H9 (cell line): ENCODE measurements at regions not wholly inside any gene's neighbourhood (a gene's known extent, or its start where the extent isn't known, plus 50 kb on each side); places are given as distances from the start of the nearest gene placed in this dataset.

Experiments used
- DNase-seq: peaks from one replicate; pipeline ENCODE4 v3.0.0-alpha.2; 2017
- H2AFZ ChIP-seq: one replicate; pipeline ENCODE4 v1.6.1; 2013; ENCODE audit warnings: mild to moderate bottlenecking, low read length, control low read depth, moderate library complexity
- H2AK5ac ChIP-seq: 2 replicates; pipeline ENCODE4 v1.6.1; 2013; ENCODE audit warnings: low read length, control low read depth, mixed read lengths; ENCODE audit not compliant: insufficient read length
- H2BK120ac ChIP-seq: one replicate; pipeline ENCODE4 v1.6.1; 2013; ENCODE audit warnings: low read depth, mild to moderate bottlenecking, low read length, control low read depth, inconsistent platforms; ENCODE audit not compliant: poor library complexity, severe bottlenecking
- H2BK12ac ChIP-seq: 2 replicates; pipeline ENCODE4 v1.6.1; 2013; ENCODE audit warnings: low read length, control low read depth, mixed read lengths, low read depth; ENCODE audit not compliant: insufficient read length
- H2BK15ac ChIP-seq: 2 replicates; pipeline ENCODE4 v1.6.1; 2013; ENCODE audit warnings: low read depth, low read length, control low read depth
- H2BK20ac ChIP-seq: one replicate; pipeline ENCODE4 v1.6.1; 2013; ENCODE audit warnings: low read depth, mild to moderate bottlenecking, low read length, control low read depth, inconsistent platforms; ENCODE audit not compliant: poor library complexity, severe bottlenecking
- H2BK5ac ChIP-seq: 2 replicates; pipeline ENCODE4 v1.6.1; 2013; ENCODE audit warnings: low read length, control low read depth, mixed read lengths; ENCODE audit not compliant: insufficient read length
- H3K14ac ChIP-seq: 2 replicates; pipeline ENCODE4 v1.6.1; 2013; ENCODE audit warnings: low read length, control low read depth; ENCODE audit not compliant: insufficient read depth
- H3K18ac ChIP-seq: 2 replicates; pipeline ENCODE4 v1.6.1; 2013; ENCODE audit warnings: low read depth, mild to moderate bottlenecking, mixed read lengths, low read length, control low read depth; ENCODE audit not compliant: insufficient read length
- H3K23ac ChIP-seq: 2 replicates; pipeline ENCODE4 v1.6.1; 2013; ENCODE audit warnings: low read length, control low read depth, mixed read lengths, low read depth; ENCODE audit not compliant: insufficient read length
- H3K23me2 ChIP-seq: 2 replicates; pipeline ENCODE4 v1.6.1; 2013; ENCODE audit warnings: low read depth, mild to moderate bottlenecking, mixed read lengths, low read length, control low read depth; ENCODE audit not compliant: insufficient read length, poor library complexity, severe bottlenecking
- H3K27ac ChIP-seq: 2 replicates; pipeline ENCODE4 v1.5.1; 2013; ENCODE audit warnings: low read length, control low read depth, mixed read lengths, low read depth; ENCODE audit not compliant: insufficient read length
- H3K27me3 ChIP-seq: 2 replicates; pipeline ENCODE4 v1.6.1; 2013; ENCODE audit warnings: low read length, control low read depth, inconsistent platforms; ENCODE audit not compliant: insufficient read depth
- H3K4ac ChIP-seq: 2 replicates; pipeline ENCODE4 v1.6.1; 2013; ENCODE audit warnings: low read depth, mild to moderate bottlenecking, control low read depth, inconsistent platforms, low read length, moderate library complexity
- H3K4me1 ChIP-seq: 2 replicates; pipeline ENCODE4 v1.6.1; 2013; ENCODE audit warnings: low read length, control low read depth, inconsistent platforms; ENCODE audit not compliant: insufficient read depth
- H3K4me2 ChIP-seq: 2 replicates; pipeline ENCODE4 v1.6.1; 2013; ENCODE audit warnings: low read length, control low read depth, mixed read lengths; ENCODE audit not compliant: insufficient read length, insufficient read depth
- H3K56ac ChIP-seq: 2 replicates; pipeline ENCODE4 v1.6.1; 2013; ENCODE audit warnings: low read depth, mild to moderate bottlenecking, mixed read lengths, low read length, control low read depth; ENCODE audit not compliant: insufficient read length
- H3K79me1 ChIP-seq: 2 replicates; pipeline ENCODE4 v1.6.1; 2013; ENCODE audit warnings: low read depth, mild to moderate bottlenecking, moderate library complexity, low read length, control low read depth, inconsistent platforms; ENCODE audit not compliant: insufficient read depth, poor library complexity, severe bottlenecking
- H3K79me2 ChIP-seq: 2 replicates; pipeline ENCODE4 v1.6.1; 2013; ENCODE audit warnings: low read length, control low read depth, inconsistent platforms; ENCODE audit not compliant: insufficient read depth
- H3K9ac ChIP-seq: 2 replicates; pipeline ENCODE4 v1.6.1; 2013; ENCODE audit warnings: low read length, control low read depth, mixed read lengths; ENCODE audit not compliant: insufficient read length; ENCODE audit errors: extremely low read depth
- H3K9me3 ChIP-seq: one replicate; pipeline ENCODE4 v1.6.1; 2013; ENCODE audit warnings: low read depth, low read length, inconsistent platforms; ENCODE audit not compliant: control insufficient read depth
- H3T11ph ChIP-seq: one replicate; pipeline ENCODE4 v1.6.1; 2013; ENCODE audit warnings: mild to moderate bottlenecking, low read length, control low read depth, inconsistent platforms
- H4K20me1 ChIP-seq: one replicate; pipeline ENCODE4 v1.6.1; 2013; ENCODE audit not compliant: control insufficient read depth, insufficient read length, insufficient read depth
- H4K5ac ChIP-seq: 2 replicates; pipeline ENCODE4 v1.6.1; 2013; ENCODE audit warnings: low read depth, mild to moderate bottlenecking, mixed read lengths, low read length, control low read depth; ENCODE audit not compliant: insufficient read length
- H4K8ac ChIP-seq: replicated peaks from 2 replicates; pipeline ENCODE4 v1.6.1; 2013; ENCODE audit warnings: low read length, control low read depth, mixed read lengths, low read depth; ENCODE audit not compliant: insufficient read length
- H4K91ac ChIP-seq: 2 replicates; pipeline ENCODE4 v1.6.1; 2013; ENCODE audit warnings: low read depth, mild to moderate bottlenecking, moderate library complexity, mixed read lengths, low read length, control low read depth; ENCODE audit not compliant: insufficient read length
- H3K27ac Mint-ChIP-seq, 3 experiments: 2 replicates in 2 of 3; 3 replicates in 1 of 3; pipeline ENCODE4 v1.8.0; 2020 to 2021; ENCODE audit warnings: mixed read lengths in 3 of 3, mild to moderate bottlenecking in 1 of 3, moderate library complexity in 1 of 3
- H3K27me3 Mint-ChIP-seq: 2 replicates; pipeline ENCODE4 v1.8.0; 2021; ENCODE audit warnings: low read depth, mild to moderate bottlenecking, moderate library complexity, mixed read lengths
- H3K36me3 Mint-ChIP-seq, 3 experiments: 2 replicates in 2 of 3; 3 replicates in 1 of 3; pipeline ENCODE4 v1.8.0; 2020 to 2021; ENCODE audit warnings: low read depth in 3 of 3, mixed read lengths in 3 of 3; ENCODE audit not compliant: insufficient read depth in 1 of 3
- H3K4me1 Mint-ChIP-seq, 2 experiments: 2 replicates each; pipeline ENCODE4 v1.8.0; 2020; ENCODE audit warnings: mixed read lengths in 2 of 2
- H3K4me3 Mint-ChIP-seq, 2 experiments: 2 replicates in 1 of 2; 3 replicates in 1 of 2; pipeline ENCODE4 v1.8.0; 2020 to 2021; ENCODE audit warnings: mild to moderate bottlenecking in 2 of 2, mixed read lengths in 2 of 2, moderate library complexity in 1 of 2
- H3K9me3 Mint-ChIP-seq, 2 experiments: 2 replicates in 1 of 2; 3 replicates in 1 of 2; pipeline ENCODE4 v1.8.0; 2020; ENCODE audit warnings: mild to moderate bottlenecking in 2 of 2, mixed read lengths in 2 of 2, moderate library complexity in 1 of 2
- WGBS: extraction: QIAGEN DNeasy Blood & Tissue Kit; methylation state at CpG from one replicate; pipeline ENCODE4 v1.1.7; 2013; ENCODE audit warnings: missing lambda C conversion rate, low lambda C conversion rate, mixed read lengths; ENCODE audit not compliant: insufficient read length; ENCODE audit errors: extremely low coverage; 5-methylcytosine and 5-hydroxymethylcytosine counted together
- TF ChIP-seq, protein P1 (sequence below): fragments of 200-600 bp; sonication (generic); conservative IDR thresholded peaks from 3 replicates; pipeline ENCODE4 v1.8.0; 2021; ENCODE audit warnings: antibody characterized with exemption, mild to moderate bottlenecking

- no peaks in the 10 kb centered on the region for H3K36me3 Mint-ChIP-seq
- Histone ChIP-seq H4K20me1 (no peaks in the 10 kb centered on the region), H3K18ac (no peak overlapping the region), H3T11ph (no peak overlapping the region), H3K23ac (no peak overlapping the region), H2BK20ac (no peak overlapping the region), H3K9me3 (no peaks in the 10 kb centered on the region), H3K79me1 (no peaks in the 10 kb centered on the region), H4K8ac (no peak overlapping the region), H3K27me3 (no peaks in the 10 kb centered on the region), H3K27ac (no peak overlapping the region), H2BK5ac (no peak overlapping the region), H2BK120ac (no peak overlapping the region), H2AFZ (no peak overlapping the region), H3K14ac (no peak overlapping the region), H3K4me2 (no peak overlapping the region), H3K56ac (no peak overlapping the region), H3K4ac (no peak overlapping the region), H4K91ac (no peak overlapping the region), H2BK12ac (no peak overlapping the region), H4K5ac (no peak overlapping the region), H2BK15ac (no peak overlapping the region), H2AK5ac (no peak overlapping the region), H3K9ac (no peak overlapping the region), H3K23me2 (no peaks in the 10 kb centered on the region), H3K4me1 (no peaks in the 10 kb centered on the region), H3K79me2 (no peaks in the 10 kb centered on the region)
- WGBS = no CpG with 5 or more reads among the region's 3 CpGs
- DNase-seq = no peak
- no peaks in the 10 kb centered on the region for H3K9me3 Mint-ChIP-seq
- no peak overlapping the region for H3K27ac Mint-ChIP-seq
- H3K4me1 Mint-ChIP-seq = peaks cover 0 to 14% of the 10 kb centered on the region in 2 experiments; a peak in 2 of 4 replicates
- no peak overlapping the region for H3K4me3 Mint-ChIP-seq
- TF ChIP-seq, protein P1, sequence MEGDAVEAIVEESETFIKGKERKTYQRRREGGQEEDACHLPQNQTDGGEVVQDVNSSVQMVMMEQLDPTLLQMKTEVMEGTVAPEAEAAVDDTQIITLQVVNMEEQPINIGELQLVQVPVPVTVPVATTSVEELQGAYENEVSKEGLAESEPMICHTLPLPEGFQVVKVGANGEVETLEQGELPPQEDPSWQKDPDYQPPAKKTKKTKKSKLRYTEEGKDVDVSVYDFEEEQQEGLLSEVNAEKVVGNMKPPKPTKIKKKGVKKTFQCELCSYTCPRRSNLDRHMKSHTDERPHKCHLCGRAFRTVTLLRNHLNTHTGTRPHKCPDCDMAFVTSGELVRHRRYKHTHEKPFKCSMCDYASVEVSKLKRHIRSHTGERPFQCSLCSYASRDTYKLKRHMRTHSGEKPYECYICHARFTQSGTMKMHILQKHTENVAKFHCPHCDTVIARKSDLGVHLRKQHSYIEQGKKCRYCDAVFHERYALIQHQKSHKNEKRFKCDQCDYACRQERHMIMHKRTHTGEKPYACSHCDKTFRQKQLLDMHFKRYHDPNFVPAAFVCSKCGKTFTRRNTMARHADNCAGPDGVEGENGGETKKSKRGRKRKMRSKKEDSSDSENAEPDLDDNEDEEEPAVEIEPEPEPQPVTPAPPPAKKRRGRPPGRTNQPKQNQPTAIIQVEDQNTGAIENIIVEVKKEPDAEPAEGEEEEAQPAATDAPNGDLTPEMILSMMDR = no peak
- peaks cover 9% of the 10 kb centered on the region for H3K27me3 Mint-ChIP-seq
Measured at GRCh38 chr7:26535483-26536007, 243.9 kb downstream of the SNX10 start.
